HepG2 (cell line): ENCODE measurements at regions not wholly inside any gene's neighbourhood (a gene's known extent, or its start where the extent isn't known, plus 50 kb on each side); places are given as distances from the start of the nearest gene placed in this dataset.

Source experiments
- ATAC-seq: fragments of 200-7000 bp; cut with Tn5 transposase; 3 replicates; pipeline ENCODE4 v1.9.1; 2020; ENCODE audit warnings: mild to moderate bottlenecking, moderate library complexity
- BruUV-seq: library from RNA; stranded (reverse); fragments of 400-500 nt; replicated peaks from 2 replicates; lab custom pipeline; 2021; lab: Mats Ljungman, UMichigan
- CTCF ChIA-PET: fragments of 300-600 bp; formaldehyde crosslinking; extraction: SDS; loops from one replicate; lab custom pipeline; 2021; ENCODE audit warnings: low total read pairs, inconsistent platforms, low intra/inter-chr PET ratio; lab: Yijun Ruan, JAX
- POLR2A ChIA-PET: fragments of 350-600 bp; sonication (Branson Sonifier 250); formaldehyde crosslinking; loops from one replicate; lab custom pipeline; 2020; ENCODE audit warnings: antibody characterized with exemption, inconsistent platforms; lab: Yijun Ruan, JAX
- DNase-seq: peaks from one replicate; pipeline ENCODE4 v3.0.0-alpha.2; 2015; ENCODE audit warnings: low spot score
- FAIRE-seq: peaks from 3 replicates; lab custom pipeline; 2011; peaks lifted over from hg19 to GRCh38; lab: Jason Lieb, UNC
- H2AFZ ChIP-seq: one replicate; pipeline ENCODE4 v1.6.1; 2011; ENCODE audit warnings: low read length, inconsistent platforms
- H3K27ac ChIP-seq: fragments of 300-600 bp; 3 replicates; pipeline ENCODE4 v1.8.0; 2011; ENCODE audit warnings: mixed run types, mild to moderate bottlenecking, mixed read lengths, low read length, inconsistent platforms; ENCODE audit not compliant: insufficient read depth; ENCODE audit errors: extremely low read length
- H3K27me3 ChIP-seq, 2 experiments: fragments of 200-600 bp in 1 of 2; 2 replicates in 1 of 2; 3 replicates in 1 of 2; pipeline versions ENCODE4 v1.6.0 to v1.8.0; 2011; ENCODE audit warnings: low read length in 2 of 2, mild to moderate bottlenecking in 2 of 2, moderate library complexity in 2 of 2, inconsistent platforms in 1 of 2; ENCODE audit not compliant: insufficient read depth in 2 of 2, control insufficient read depth in 1 of 2
- H3K36me3 ChIP-seq, 2 experiments: fragments of 200-600 bp in 1 of 2; replicated peaks in 1 of 2; 2 replicates in 1 of 2; 3 replicates in 1 of 2; pipeline versions ENCODE4 v1.5.1 to v1.8.0; 2011; ENCODE audit warnings: low read length in 2 of 2, inconsistent platforms in 1 of 2; ENCODE audit not compliant: insufficient read depth in 2 of 2, control insufficient read depth in 1 of 2
- H3K4me1 ChIP-seq: 2 replicates; pipeline ENCODE4 v1.5.1; 2012; ENCODE audit warnings: low read length, inconsistent platforms; ENCODE audit not compliant: insufficient read depth
- H3K4me2 ChIP-seq: 2 replicates; pipeline ENCODE4 v1.6.0; 2011; ENCODE audit warnings: low read depth, low read length, inconsistent platforms
- H3K4me3 ChIP-seq, 3 experiments: fragments of 200-600 bp in 1 of 3; sonication (generic), shearing (Covaris generic) in 1 of 3; replicated peaks in 1 of 3; 2 replicates each; pipeline ENCODE4 v1.5.1; 2011 to 2016; ENCODE audit warnings: low read length in 3 of 3, inconsistent platforms in 2 of 3, low read depth in 2 of 3, mild to moderate bottlenecking in 2 of 3, control low read depth in 1 of 3, mixed read lengths in 1 of 3; ENCODE audit not compliant: insufficient read depth in 1 of 3
- H3K79me2 ChIP-seq: one replicate; pipeline ENCODE4 v1.6.1; 2011; ENCODE audit warnings: low read length, inconsistent platforms; ENCODE audit not compliant: insufficient read depth
- H3K9ac ChIP-seq: 2 replicates; pipeline ENCODE4 v1.6.0; 2011; ENCODE audit warnings: mild to moderate bottlenecking, low read depth, low read length, inconsistent platforms; ENCODE audit not compliant: insufficient read depth
- H3K9me3 ChIP-seq: 2 replicates; pipeline ENCODE4 v1.5.1; 2012; ENCODE audit warnings: mild to moderate bottlenecking, low read length
- H4K20me1 ChIP-seq: 2 replicates; pipeline ENCODE4 v1.6.0; 2011; ENCODE audit warnings: inconsistent platforms, mild to moderate bottlenecking, low read length, moderate library complexity; ENCODE audit not compliant: insufficient read depth
- CHD4 ChIP-seq: fragments of 200-600 bp; sonication (generic); IDR thresholded peaks from 2 replicates; pipeline ENCODE4 v1.7.0; 2017; ENCODE audit warnings: mild to moderate bottlenecking, low read length, borderline replicate concordance
- FOSL1 ChIP-seq: sonication (generic); formaldehyde crosslinking; IDR thresholded peaks from 2 replicates; pipeline ENCODE4 v1.9.0; 2021; ENCODE audit warnings: missing genetic modification reagents, borderline replicate concordance
- KIAA2018 ChIP-seq: sonication (generic); formaldehyde crosslinking; IDR thresholded peaks from 2 replicates; pipeline ENCODE4 v1.5.0; 2020; ENCODE audit warnings: mild to moderate bottlenecking, missing genetic modification reagents, borderline replicate concordance
- KLF11 ChIP-seq: IDR thresholded peaks from 2 replicates; pipeline ENCODE4 v1.6.1; 2016; ENCODE audit warnings: missing compliant biosample characterization
- NFYB ChIP-seq: sonication (generic); formaldehyde crosslinking; IDR thresholded peaks from 2 replicates; pipeline ENCODE4 v1.4.0; 2020; ENCODE audit warnings: missing genetic modification reagents
- PHF21A ChIP-seq: sonication (generic); formaldehyde crosslinking; IDR thresholded peaks from 2 replicates; pipeline ENCODE4 v1.5.0; 2020; ENCODE audit warnings: mild to moderate bottlenecking, missing genetic modification reagents
- REST ChIP-seq, 2 experiments: IDR thresholded peaks; 2 replicates each; pipeline ENCODE4 v1.6.1; 2011 to 2012; ENCODE audit warnings: low read length in 2 of 2, borderline replicate concordance in 1 of 2, low read depth in 1 of 2, mild to moderate bottlenecking in 1 of 2, moderate library complexity in 1 of 2
- SMC3 ChIP-seq: IDR thresholded peaks from 2 replicates; pipeline ENCODE4 v1.6.1; 2011; ENCODE audit warnings: low read length, improper control_type of control experiment
- SPEN ChIP-seq: sonication (generic); formaldehyde crosslinking; IDR thresholded peaks from 2 replicates; pipeline ENCODE4 v1.5.1; 2020; ENCODE audit warnings: low read depth, mild to moderate bottlenecking, missing genetic modification reagents
- ZNF558 ChIP-seq: sonication (generic); formaldehyde crosslinking; IDR thresholded peaks from 2 replicates; pipeline ENCODE4 v1.9.0; 2022; ENCODE audit warnings: mild to moderate bottlenecking, missing genetic modification reagents, borderline replicate concordance
- ZNF589 ChIP-seq: sonication (generic); formaldehyde crosslinking; conservative IDR thresholded peaks from 2 replicates; pipeline ENCODE4 v1.8.0; 2022; ENCODE audit warnings: mild to moderate bottlenecking, moderate library complexity, missing genetic modification reagents
- ZNF619 ChIP-seq: sonication (generic); formaldehyde crosslinking; IDR thresholded peaks from 2 replicates; pipeline ENCODE4 v1.4.0; 2020; ENCODE audit warnings: mild to moderate bottlenecking, missing genetic modification reagents
- in situ Hi-C: cut with HindIII; loops from 2 replicates; pipeline ENCODE4 v1.10.0; 2017; ENCODE audit warnings: low pct_unique_long_range_greater_than_20kb; ENCODE audit not compliant: extremely low pct_ligation_motif_present
- intact Hi-C: fragments of 100-400 bp; cut with micrococcal nuclease; formaldehyde crosslinking; loops from one replicate; pipeline ENCODE4 v1.10.0; 2022; ENCODE audit not compliant: unreplicated experiment

- in situ Hi-C loops (no loop called here), intact Hi-C loops (no loop called here)
- no peak overlapping the region for H3K9ac ChIP-seq
- no peaks in the 10 kb centered on the region for H3K9me3 ChIP-seq
- H3K4me2 ChIP-seq = no peak overlapping the region
- CTCF ChIA-PET = no interaction called here
- no peak overlapping the region for H2AFZ ChIP-seq
- no peak overlapping the region for H3K4me3 ChIP-seq
- H3K4me1 ChIP-seq = no peaks in the 10 kb centered on the region
- no TSS peak for BruUV-seq
- FAIRE-seq (no peak), DNase-seq (no peak)
- H3K36me3 ChIP-seq = no peaks in the 10 kb centered on the region
- TF ChIP-seq ZNF589 (CRISPR knock-in tag) = no peak
- TF ChIP-seq KIAA2018 (CRISPR knock-in tag) = no peak
- TF ChIP-seq REST (IDR thresholded peaks at IDR 0.05; ENCODE audit: borderline replicate concordance in 1 of 2, low read depth in 1 of 2, low read length in 2 of 2) = no peak
- no peak for TF ChIP-seq KLF11 (CRISPR knock-in tag)
- no peak for TF ChIP-seq ZNF619 (CRISPR knock-in tag)
- TF ChIP-seq PHF21A (CRISPR knock-in tag) = no peak
- no peak for TF ChIP-seq FOSL1 (CRISPR knock-in tag)
- no peak for TF ChIP-seq ZNF558 (CRISPR knock-in tag)
- TF ChIP-seq CHD4 = no peak
- TF ChIP-seq SPEN (CRISPR knock-in tag) = no peak
- TF ChIP-seq NFYB = no peak
- no peak for TF ChIP-seq SMC3
- TF ChIP-seq, all 625 proteins: peak for 0
- POLR2A ChIA-PET = no interaction called here
- Histone ChIP-seq H4K20me1 (no peaks in the 10 kb centered on the region), H3K27ac (no peak overlapping the region), H3K27me3 (0 out of 5 replicates have a peak, but pooled peaks cover 0 to 5% of the 10 kb centered on the region in 2 experiments), H3K79me2 (no peaks in the 10 kb centered on the region)
- no peak for ATAC-seq
Observed at GRCh38 chr6:16894301-16894700, 133.0 kb upstream of the ATXN1 start.
